IMR-90 (cell line): ENCODE measurements at regions not wholly inside any gene's neighbourhood (a gene's known extent, or its start where the extent isn't known, plus 50 kb on each side); places are given as distances from the start of the nearest gene placed in this dataset.

Source experiments
- ATAC-seq: fragments of 200-7000 bp; cut with Tn5 transposase; 2 replicates; pipeline ENCODE4 v1.9.1; 2020; ENCODE audit warnings: low read depth, mild to moderate bottlenecking, moderate library complexity
- BruUV-seq: library from RNA; stranded (reverse); fragments of 400-500 nt; replicated peaks from 2 replicates; lab custom pipeline; 2021; lab: Mats Ljungman, UMichigan
- CTCF ChIA-PET: fragments of 300-600 bp; formaldehyde crosslinking; extraction: SDS; loops from one replicate; lab custom pipeline; 2021; ENCODE audit warnings: antibody characterized with exemption; lab: Yijun Ruan, JAX
- POLR2A ChIA-PET: fragments of 300-600 bp; sonication (Branson Sonifier 250); formaldehyde crosslinking; loops from one replicate; lab custom pipeline; 2022; ENCODE audit warnings: antibody characterized with exemption; ENCODE audit not compliant: unreplicated experiment; lab: Charles Lee
- DNase-seq: peaks from one replicate; pipeline ENCODE4 v3.0.0; 2013
- H2AFZ ChIP-seq: replicated peaks from 2 replicates; pipeline ENCODE3; 2013; ENCODE audit warnings: low read length, mild to moderate bottlenecking; ENCODE audit not compliant: poor library complexity
- H2AK5ac ChIP-seq: 2 replicates; pipeline ENCODE4 v1.6.1; 2013; ENCODE audit warnings: low read depth, low read length, inconsistent platforms
- H2AK9ac ChIP-seq: replicated peaks from 2 replicates; pipeline ENCODE3; 2013; ENCODE audit warnings: mild to moderate bottlenecking, low read depth, low read length, moderate library complexity; ENCODE audit not compliant: poor library complexity
- H2BK120ac ChIP-seq: 2 replicates; pipeline ENCODE4 v1.6.1; 2013; ENCODE audit warnings: low read depth, low read length, inconsistent platforms
- H2BK15ac ChIP-seq: 3 replicates; pipeline ENCODE4 v1.6.1; 2013; ENCODE audit warnings: low read depth, low read length, inconsistent platforms
- H2BK20ac ChIP-seq: 2 replicates; pipeline ENCODE4 v1.6.1; 2013; ENCODE audit warnings: low read depth, mild to moderate bottlenecking, inconsistent platforms, low read length, moderate library complexity
- H2BK5ac ChIP-seq: 2 replicates; pipeline ENCODE4 v1.6.1; 2013; ENCODE audit warnings: mild to moderate bottlenecking, low read depth, low read length, inconsistent platforms; ENCODE audit not compliant: poor library complexity, severe bottlenecking
- H3K14ac ChIP-seq: replicated peaks from 2 replicates; pipeline ENCODE4 v1.6.1; 2013; ENCODE audit warnings: low read depth, low read length, inconsistent platforms
- H3K18ac ChIP-seq: 2 replicates; pipeline ENCODE4 v1.6.1; 2013; ENCODE audit warnings: low read depth, low read length, control low read depth
- H3K23ac ChIP-seq: 2 replicates; pipeline ENCODE4 v1.6.1; 2013; ENCODE audit warnings: low read depth, low read length, inconsistent platforms
- H3K27ac ChIP-seq: 2 replicates; pipeline ENCODE4 v1.5.1; 2013; ENCODE audit warnings: mild to moderate bottlenecking, control low read depth, low read length; ENCODE audit not compliant: insufficient read depth
- H3K27me3 ChIP-seq: 2 replicates; pipeline ENCODE4 v1.6.1; 2013; ENCODE audit warnings: low read length; ENCODE audit not compliant: control insufficient read depth, insufficient read depth
- H3K36me3 ChIP-seq: 2 replicates; pipeline ENCODE4 v1.6.1; 2013; ENCODE audit warnings: low read length, mixed read lengths; ENCODE audit not compliant: control insufficient read depth, insufficient read depth
- H3K4ac ChIP-seq: 2 replicates; pipeline ENCODE4 v1.6.1; 2013; ENCODE audit warnings: low read depth, low read length, inconsistent platforms
- H3K4me1 ChIP-seq: 2 replicates; pipeline ENCODE4 v1.6.1; 2013; ENCODE audit warnings: low read length, mixed read lengths; ENCODE audit not compliant: control insufficient read depth, insufficient read depth
- H3K4me2 ChIP-seq: 2 replicates; pipeline ENCODE4 v1.6.1; 2013; ENCODE audit warnings: low read depth, mild to moderate bottlenecking, control low read depth, low read length, moderate library complexity
- H3K4me3 ChIP-seq: 2 replicates; pipeline ENCODE4 v1.5.1; 2013; ENCODE audit warnings: low read depth, mild to moderate bottlenecking, control low read depth, low read length, moderate library complexity; ENCODE audit not compliant: insufficient read depth
- H3K56ac ChIP-seq: 2 replicates; pipeline ENCODE4 v1.6.1; 2013; ENCODE audit warnings: low read length, inconsistent platforms; ENCODE audit not compliant: insufficient read depth; ENCODE audit errors: extremely low read depth
- H3K79me1 ChIP-seq, 2 experiments: 2 replicates each; pipeline ENCODE4 v1.6.1; 2013; ENCODE audit warnings: low read length in 2 of 2, inconsistent platforms in 1 of 2, low read depth in 1 of 2
- H3K9ac ChIP-seq: 2 replicates; pipeline ENCODE4 v1.6.1; 2013; ENCODE audit warnings: low read depth, low read length, control low read depth
- H3K9me1 ChIP-seq: 2 replicates; pipeline ENCODE4 v1.6.1; 2013; ENCODE audit warnings: low read length, inconsistent platforms; ENCODE audit not compliant: insufficient read depth
- H3K9me3 ChIP-seq: 2 replicates; pipeline ENCODE4 v1.6.1; 2013; ENCODE audit warnings: low read length; ENCODE audit not compliant: control insufficient read depth, insufficient read depth
- H4K20me1 ChIP-seq: 2 replicates; pipeline ENCODE4 v1.6.1; 2013; ENCODE audit warnings: low read length, inconsistent platforms; ENCODE audit not compliant: insufficient read depth
- H4K5ac ChIP-seq: 2 replicates; pipeline ENCODE4 v1.6.1; 2013; ENCODE audit warnings: mild to moderate bottlenecking, low read depth, low read length, control low read depth
- H4K8ac ChIP-seq, 2 experiments: 2 replicates each; pipeline ENCODE4 v1.6.1; 2013; ENCODE audit warnings: low read depth in 2 of 2, low read length in 2 of 2, control low read depth in 1 of 2, inconsistent platforms in 1 of 2
- H4K91ac ChIP-seq: 2 replicates; pipeline ENCODE4 v1.6.1; 2013; ENCODE audit warnings: low read depth, low read length, inconsistent platforms; ENCODE audit not compliant: insufficient read depth
- CEBPB ChIP-seq: IDR thresholded peaks from 2 replicates; pipeline ENCODE4 v1.6.1; 2012; ENCODE audit warnings: low read depth, low read length, improper control_type of control experiment
- FOS ChIP-seq: fragments of 150-350 bp; IDR thresholded peaks from 2 replicates; pipeline ENCODE4 v1.6.1; 2016; ENCODE audit warnings: low read depth, low read length
- RFX5 ChIP-seq: IDR thresholded peaks from 2 replicates; pipeline ENCODE4 v1.8.0; 2012; ENCODE audit warnings: low read depth, mild to moderate bottlenecking, low read length, moderate library complexity
- WGBS, 2 experiments: methylation state at CpG; one replicate each; pipeline versions ENCODE4 v1.1.5 to v1.1.7; 2013; ENCODE audit warnings: missing lambda C conversion rate in 2 of 2; ENCODE audit not compliant: insufficient read length in 1 of 2; ENCODE audit errors: extremely low coverage in 2 of 2; 5-methylcytosine and 5-hydroxymethylcytosine counted together
- dilution Hi-C: fragments of 300-500 bp; cut with HindIII; formaldehyde crosslinking; loops from one replicate; pipeline ENCODE4 v1.14.3; 2018; ENCODE audit warnings: low sequenced_read_pairs; ENCODE audit not compliant: unreplicated experiment
- in situ Hi-C: fragments of 300-500 bp; cut with MboI; formaldehyde crosslinking; loops from 3 replicates; pipeline ENCODE4 v1.14.3; 2019; ENCODE audit warnings: low sequenced_read_pairs, inconsistent platforms, mixed read lengths
- intact Hi-C: fragments of 100-400 bp; cut with micrococcal nuclease; formaldehyde crosslinking; loops from 2 replicates; pipeline ENCODE4 v1.10.0; 2022

GRCh38 chr1:96309783-96310182 is 411.8 kb upstream of the PTBP2 start:
- Histone ChIP-seq H2AFZ (no peak overlapping the region), H3K56ac (no peak overlapping the region), H3K14ac (no peak overlapping the region), H2AK5ac (no peak overlapping the region), H4K8ac (no peak overlapping the region), H2AK9ac (no peak overlapping the region), H3K23ac (no peak overlapping the region), H3K27ac (no peak overlapping the region), H3K9me1 (no peaks in the 10 kb centered on the region), H4K20me1 (no peaks in the 10 kb centered on the region), H4K5ac (no peak overlapping the region), H3K4ac (no peak overlapping the region), H2BK15ac (no peak overlapping the region), H3K9me3 (no peaks in the 10 kb centered on the region), H3K27me3 (no peaks in the 10 kb centered on the region), H2BK120ac (no peak overlapping the region), H3K79me1 (no peaks in the 10 kb centered on the region), H3K36me3 (no peaks in the 10 kb centered on the region), H3K9ac (no peak overlapping the region), H3K4me3 (no peak overlapping the region), H2BK5ac (no peak overlapping the region), H3K18ac (no peak overlapping the region), H2BK20ac (no peak overlapping the region), H4K91ac (no peak overlapping the region), H3K4me2 (no peak overlapping the region), H3K4me1 (no peaks in the 10 kb centered on the region; the same call in 1 of the 2 replicates)
- in situ Hi-C loops: no loop called here
- no CpG with 5 or more reads among the region's 1 CpG for WGBS, 2 experiments
- ChIA-PET CTCF (interaction anchor here (1.0 kb wide), 1 partner anchor 73 kb away, joined by 3 read pairs; no protein-coding TSS in a partner anchor), POLR2A (no interaction called here)
- dilution Hi-C loops: no loop called here
- intact Hi-C loops: no loop called here
- peak; percentile 81 for DNase-seq
- peak; percentile 64 for ATAC-seq
- 0 out of 2 replicates have a peak, but pooled peaks have one; percentile 31 for TF ChIP-seq FOS
- TF ChIP-seq CEBPB: peak; percentile 100
- no peak for TF ChIP-seq RFX5
- no TSS peak for BruUV-seq
